ENCODE measurements at regions not wholly inside any gene's neighbourhood (a gene's known extent, or its start where the extent isn't known, plus 50 kb on each side); places are given as distances from the start of the nearest gene placed in this dataset.
"Not testable (repeated sequence)": the region's sequence is repeated elsewhere in the genome, so short reads cannot be mapped to it uniquely, and the experiment has no call there.

- Histone ChIP-seq H3K79me2 (ENCODE audit: insufficient read depth, low read length) (no peaks in the 10 kb centered on the region), H3K4me1 (ENCODE audit: insufficient read depth, low read length) (no peaks in the 10 kb centered on the region), H3K9me3 (ENCODE audit: control insufficient read depth, low read depth, low read length) (no peaks in the 10 kb centered on the region), H2AK5ac (ENCODE audit: insufficient read length, low read length) (no peak overlapping the region), H3K79me1 (ENCODE audit: insufficient read depth, low read depth, low read length, poor library complexity, severe bottlenecking) (no peaks in the 10 kb centered on the region), H3T11ph (ENCODE audit: low read length) (no peak overlapping the region), H3K4me2 (ENCODE audit: insufficient read depth, insufficient read length, low read length) (no peak overlapping the region), H3K4ac (ENCODE audit: low read depth, low read length) (no peak overlapping the region), H3K56ac (ENCODE audit: insufficient read length, low read depth, low read length) (no peak overlapping the region), H2AFZ (ENCODE audit: low read length) (no peak overlapping the region), H4K20me1 (ENCODE audit: control insufficient read depth, insufficient read depth, insufficient read length) (no peaks in the 10 kb centered on the region), H3K27me3 (ENCODE audit: insufficient read depth, low read length) (no peaks in the 10 kb centered on the region), H2BK5ac (ENCODE audit: insufficient read length, low read length) (no peak overlapping the region), H4K91ac (ENCODE audit: insufficient read length, low read depth, low read length) (no peak overlapping the region), H2BK120ac (ENCODE audit: low read depth, low read length, poor library complexity, severe bottlenecking) (no peak overlapping the region), H2BK12ac (ENCODE audit: insufficient read length, low read depth, low read length) (no peak overlapping the region), H2BK20ac (ENCODE audit: low read depth, low read length, poor library complexity, severe bottlenecking) (no peak overlapping the region), H3K27ac (ENCODE audit: insufficient read length, low read depth, low read length) (no peak overlapping the region), H3K23me2 (ENCODE audit: insufficient read length, low read depth, low read length, poor library complexity, severe bottlenecking) (no peaks in the 10 kb centered on the region), H4K5ac (ENCODE audit: insufficient read length, low read depth, low read length) (no peak overlapping the region), H3K23ac (ENCODE audit: insufficient read length, low read depth, low read length) (no peak overlapping the region), H4K8ac (replicated peaks; ENCODE audit: insufficient read length, low read depth, low read length) (no peak overlapping the region), H2BK15ac (ENCODE audit: low read depth, low read length) (no peak overlapping the region), H3K9ac (ENCODE audit: extremely low read depth, insufficient read length, low read length) (no peak overlapping the region), H3K14ac (ENCODE audit: insufficient read depth, low read length) (no peak overlapping the region), H3K18ac (ENCODE audit: insufficient read length, low read depth, low read length) (no peak overlapping the region)
- DNase-seq, result no peak
- no peak overlapping the region for H3K27ac Mint-ChIP-seq
- no peaks in the 10 kb centered on the region; a peak in 1 of 4 replicates for H3K4me1 Mint-ChIP-seq
- H3K36me3 Mint-ChIP-seq (ENCODE audit: insufficient read depth in 1 of 3, low read depth in 3 of 3), result peaks cover 14 to 28% (median 20%) of the 10 kb centered on the region in 3 experiments
- no peaks in the 10 kb centered on the region; the same call in 1 of the 2 replicates for H3K27me3 Mint-ChIP-seq (ENCODE audit: low read depth)
- H3K9me3 Mint-ChIP-seq, result peaks cover 41 to 47% of the 10 kb centered on the region in 2 experiments
- no peak overlapping the region for H3K4me3 Mint-ChIP-seq
- no peak for TF ChIP-seq CTCF (conservative IDR thresholded peaks at IDR 0.05)
Measured at GRCh38 chr6:86285876-86286275, 643.2 kb upstream of the SYNCRIP start.

- not testable (repeated sequence) for H3K27me3 ChIP-seq (ENCODE audit: insufficient read depth, low read length); H3K4me1 Mint-ChIP-seq; H3K23ac ChIP-seq (ENCODE audit: insufficient read length, low read depth, low read length); H3K4ac ChIP-seq (ENCODE audit: low read depth, low read length); H3K4me2 ChIP-seq (ENCODE audit: insufficient read depth, insufficient read length, low read length); H4K91ac ChIP-seq (ENCODE audit: insufficient read length, low read depth, low read length); H2AK5ac ChIP-seq (ENCODE audit: insufficient read length, low read length); H3T11ph ChIP-seq (ENCODE audit: low read length); H4K5ac ChIP-seq (ENCODE audit: insufficient read length, low read depth, low read length); H3K56ac ChIP-seq (ENCODE audit: insufficient read length, low read depth, low read length); H2BK120ac ChIP-seq (ENCODE audit: low read depth, low read length, poor library complexity, severe bottlenecking); H3K79me1 ChIP-seq (ENCODE audit: insufficient read depth, low read depth, low read length, poor library complexity, severe bottlenecking); H2BK12ac ChIP-seq (ENCODE audit: insufficient read length, low read depth, low read length); H2BK20ac ChIP-seq (ENCODE audit: low read depth, low read length, poor library complexity, severe bottlenecking); H3K27me3 Mint-ChIP-seq (ENCODE audit: low read depth); H3K27ac ChIP-seq (ENCODE audit: insufficient read length, low read depth, low read length); H2AFZ ChIP-seq (ENCODE audit: low read length); H3K79me2 ChIP-seq (ENCODE audit: insufficient read depth, low read length); H4K20me1 ChIP-seq (ENCODE audit: control insufficient read depth, insufficient read depth, insufficient read length); H3K9me3 ChIP-seq (ENCODE audit: control insufficient read depth, low read depth, low read length); H2BK5ac ChIP-seq (ENCODE audit: insufficient read length, low read length); H3K23me2 ChIP-seq (ENCODE audit: insufficient read length, low read depth, low read length, poor library complexity, severe bottlenecking); H3K4me1 ChIP-seq (ENCODE audit: insufficient read depth, low read length); H3K18ac ChIP-seq (ENCODE audit: insufficient read length, low read depth, low read length); H3K4me3 Mint-ChIP-seq; H3K27ac Mint-ChIP-seq; H4K8ac ChIP-seq (replicated peaks; ENCODE audit: insufficient read length, low read depth, low read length); H2BK15ac ChIP-seq (ENCODE audit: low read depth, low read length); H3K9ac ChIP-seq (ENCODE audit: extremely low read depth, insufficient read length, low read length); DNase-seq; H3K14ac ChIP-seq (ENCODE audit: insufficient read depth, low read length)
- Mint-ChIP-seq H3K36me3 (ENCODE audit: insufficient read depth in 1 of 3, low read depth in 3 of 3) (peaks cover 14 to 28% (median 23%) of the 10 kb centered on the region in 3 experiments), H3K9me3 (peaks cover 44 to 51% of the 10 kb centered on the region in 2 experiments)
- WGBS (ENCODE audit: extremely low coverage, insufficient read length, low lambda C conversion rate), result no CpG with 5 or more reads among the region's 22 CpGs
Measured at GRCh38 chr6:86284809-86285480, 642.3 kb upstream of the SYNCRIP start.
